GM23338 (cell line): ENCODE measurements at regions not wholly inside any gene's neighbourhood (a gene's known extent, or its start where the extent isn't known, plus 50 kb on each side); places are given as distances from the start of the nearest gene placed in this dataset.

Experiments
- ATAC-seq: fragments of 200-7000 bp; cut with Tn5 transposase; 3 replicates; pipeline ENCODE4 v1.9.1; 2020
- DNase-seq: peaks from one replicate; pipeline ENCODE4 v3.0.0-alpha.2; 2015; ENCODE audit warnings: low spot score
- H2AFZ ChIP-seq: fragments of 200-600 bp; sonication (generic); 2 replicates; pipeline ENCODE4 v1.8.0; 2016; ENCODE audit warnings: antibody characterized with exemption, mild to moderate bottlenecking, moderate library complexity
- H3F3A ChIP-seq: fragments of 200-600 bp; sonication (generic); replicated peaks from 2 replicates; pipeline ENCODE4 v1.8.0; 2017; ENCODE audit warnings: antibody characterized with exemption, mixed run types, low read depth
- H3K27ac ChIP-seq: fragments of 200-600 bp; sonication (generic); 2 replicates; pipeline ENCODE4 v1.6.1; 2016; ENCODE audit warnings: low read depth
- H3K27me3 ChIP-seq: fragments of 200-600 bp; sonication (generic); 2 replicates; pipeline ENCODE4 v1.8.0; 2016; ENCODE audit warnings: mild to moderate bottlenecking, mixed run types, moderate library complexity; ENCODE audit not compliant: insufficient read depth
- H3K36me3 ChIP-seq: fragments of 200-600 bp; sonication (generic); 2 replicates; pipeline ENCODE4 v1.8.0; 2016; ENCODE audit warnings: mild to moderate bottlenecking; ENCODE audit not compliant: insufficient read depth
- H3K4me1 ChIP-seq: fragments of 200-600 bp; sonication (generic); 2 replicates; pipeline ENCODE4 v1.8.0; 2016; ENCODE audit warnings: mild to moderate bottlenecking, moderate library complexity; ENCODE audit not compliant: insufficient read depth
- H3K4me2 ChIP-seq: fragments of 200-600 bp; sonication (generic); 2 replicates; pipeline ENCODE4 v1.7.1; 2017; ENCODE audit warnings: mixed run types
- H3K4me3 ChIP-seq: fragments of 200-600 bp; sonication (generic); 2 replicates; pipeline ENCODE4 v1.6.1; 2016; ENCODE audit warnings: mixed run types
- H3K79me2 ChIP-seq: fragments of 200-600 bp; sonication (generic); replicated peaks from 2 replicates; pipeline ENCODE4 v1.8.0; 2017; ENCODE audit warnings: mild to moderate bottlenecking; ENCODE audit not compliant: insufficient read depth
- H3K9me2 ChIP-seq: fragments of 200-600 bp; sonication (generic); 2 replicates; pipeline ENCODE4 v1.8.0; 2017; ENCODE audit not compliant: insufficient read depth
- H4K20me1 ChIP-seq: fragments of 200-600 bp; sonication (generic); replicated peaks from 2 replicates; pipeline ENCODE4 v1.8.0; 2017; ENCODE audit warnings: mild to moderate bottlenecking; ENCODE audit not compliant: insufficient read depth
- H3K27ac Mint-ChIP-seq: 2 replicates; pipeline ENCODE4 v1.8.0; 2020; ENCODE audit warnings: inconsistent platforms, mild to moderate bottlenecking, moderate library complexity, mixed read lengths
- H3K27me3 Mint-ChIP-seq: 3 replicates; pipeline ENCODE4 v1.8.0; 2022; ENCODE audit warnings: low read depth, mild to moderate bottlenecking, moderate library complexity, mixed read lengths, inconsistent platforms; ENCODE audit not compliant: insufficient read depth, poor library complexity
- H3K36me3 Mint-ChIP-seq: 3 replicates; pipeline ENCODE4 v1.8.0; 2021; ENCODE audit warnings: low read depth, mild to moderate bottlenecking, inconsistent platforms, moderate library complexity, mixed read lengths
- H3K4me1 Mint-ChIP-seq: 3 replicates; pipeline ENCODE4 v1.8.0; 2020; ENCODE audit warnings: mild to moderate bottlenecking, inconsistent platforms, mixed read lengths
- H3K4me3 Mint-ChIP-seq: 3 replicates; pipeline ENCODE4 v1.8.0; 2021; ENCODE audit warnings: moderate library complexity, mild to moderate bottlenecking, inconsistent platforms, mixed read lengths
- H3K9me3 Mint-ChIP-seq: 3 replicates; pipeline ENCODE4 v1.8.0; 2020; ENCODE audit warnings: moderate library complexity, mild to moderate bottlenecking, inconsistent platforms, mixed read lengths
- CREB1 ChIP-seq: fragments of 250-450 bp; sonication (Bioruptor Pico); IDR thresholded peaks from 2 replicates; pipeline ENCODE4 v1.5.0; 2020; ENCODE audit warnings: low read depth, mild to moderate bottlenecking, moderate library complexity
- CTCF ChIP-seq, 2 experiments: fragments of 200-600 bp in 1 of 2; sonication (generic) in 1 of 2; conservative IDR thresholded peaks; 2 replicates each; pipeline versions ENCODE4 v1.5.1 to v1.6.1; 2016 to 2017; ENCODE audit warnings: antibody characterized with exemption in 2 of 2, low read depth in 2 of 2, mild to moderate bottlenecking in 2 of 2, moderate library complexity in 1 of 2
- ETS1 ChIP-seq: IDR thresholded peaks from 2 replicates; pipeline ENCODE4 v1.6.1; 2016; ENCODE audit warnings: antibody characterized with exemption
- EZH2 ChIP-seq: fragments of 200-600 bp; sonication (generic); IDR thresholded peaks from one replicate; pipeline ENCODE4 v1.8.0; 2017; ENCODE audit warnings: antibody characterized with exemption, mild to moderate bottlenecking, low read depth; ENCODE audit not compliant: unreplicated experiment
- EZH2phosphoT487 ChIP-seq: fragments of 200-600 bp; sonication (generic); IDR thresholded peaks from one replicate; pipeline ENCODE4 v1.8.1; 2018; ENCODE audit warnings: antibody characterized with exemption; ENCODE audit not compliant: unreplicated experiment
- JUNB ChIP-seq: IDR thresholded peaks from one replicate; pipeline ENCODE4 v1.6.1; 2016; ENCODE audit warnings: antibody characterized with exemption; ENCODE audit not compliant: unreplicated experiment
- NANOG ChIP-seq: IDR thresholded peaks from 2 replicates; pipeline ENCODE4 v1.6.1; 2016; ENCODE audit warnings: antibody characterized with exemption, borderline replicate concordance
- POLR2AphosphoS5 ChIP-seq: IDR thresholded peaks from 2 replicates; pipeline ENCODE4 v1.6.1; 2016; ENCODE audit warnings: antibody characterized with exemption, low read depth
- REST ChIP-seq: IDR thresholded peaks from one replicate; pipeline ENCODE4 v1.6.1; 2018; ENCODE audit warnings: antibody characterized with exemption; ENCODE audit not compliant: unreplicated experiment
- STAT1 ChIP-seq: IDR thresholded peaks from one replicate; pipeline ENCODE4 v1.6.1; 2016; ENCODE audit warnings: antibody characterized with exemption; ENCODE audit not compliant: unreplicated experiment
- ZNF114 ChIP-seq: fragments of 250-450 bp; sonication (Bioruptor Pico); IDR thresholded peaks from 2 replicates; pipeline ENCODE4 v1.5.0; 2020; ENCODE audit warnings: mild to moderate bottlenecking, moderate library complexity
- ZNF331 ChIP-seq: fragments of 250-450 bp; sonication (Bioruptor Pico); IDR thresholded peaks from 2 replicates; pipeline ENCODE4 v1.5.0; 2020; ENCODE audit warnings: low read depth, mild to moderate bottlenecking, moderate library complexity
- ZNF462 ChIP-seq: fragments of 250-450 bp; sonication (Bioruptor Pico); IDR thresholded peaks from 2 replicates; pipeline ENCODE4 v1.5.0; 2020; ENCODE audit warnings: mild to moderate bottlenecking, moderate library complexity

- no peaks in the 10 kb centered on the region for H3K79me2 ChIP-seq
- ATAC-seq (no peak), DNase-seq (no peak)
- no peaks in the 10 kb centered on the region; the same call in 1 of the 2 replicates for H3K4me1 ChIP-seq
- Mint-ChIP-seq H3K4me3 (no peak overlapping the region), H3K36me3 (no peaks in the 10 kb centered on the region), H3K4me1 (peaks cover 8% of the 10 kb centered on the region; the same call in 2 of the 3 replicates), H3K9me3 (no peaks in the 10 kb centered on the region; the same call in 2 of the 3 replicates), H3K27me3 (peaks cover 2% of the 10 kb centered on the region), H3K27ac (no peak overlapping the region)
- H3F3A ChIP-seq = no peaks in the 10 kb centered on the region
- H3K36me3 ChIP-seq = no peaks in the 10 kb centered on the region
- H3K27ac ChIP-seq = no peak overlapping the region
- no peak for TF ChIP-seq ZNF331
- TF ChIP-seq NANOG = no peak
- no peak for TF ChIP-seq ZNF462 (CRISPR knock-in tag)
- no peak for TF ChIP-seq JUNB
- TF ChIP-seq ZNF114 (CRISPR knock-in tag) = no peak
- no peak for TF ChIP-seq CREB1 (CRISPR knock-in tag)
- TF ChIP-seq STAT1 = no peak
- TF ChIP-seq CTCF (conservative IDR thresholded peaks at IDR 0.05; ENCODE audit: low read depth in 2 of 2) = no peak
- TF ChIP-seq EZH2phosphoT487 = no peak
- TF ChIP-seq REST = no peak
- TF ChIP-seq POLR2AphosphoS5 = no peak
- TF ChIP-seq EZH2 = no peak
- TF ChIP-seq ETS1 = no peak
- H4K20me1 ChIP-seq = no peaks in the 10 kb centered on the region
- H3K27me3 ChIP-seq = no peaks in the 10 kb centered on the region
- no peak overlapping the region for H3K4me3 ChIP-seq
- no peak overlapping the region for H3K4me2 ChIP-seq
- H2AFZ ChIP-seq = no peak overlapping the region
- no peaks in the 10 kb centered on the region for H3K9me2 ChIP-seq
These were observed 81.5 kb upstream of the FAM171A1 start for GRCh38 chr10:15452545-15452944.
